NCI-H748 (cell line): ENCODE measurements at regions not wholly inside any gene's neighbourhood (a gene's known extent, or its start where the extent isn't known, plus 50 kb on each side); places are given as distances from the start of the nearest gene placed in this dataset.
"Not testable (repeated sequence)": the region's sequence is repeated elsewhere in the genome, so short reads cannot be mapped to it uniquely, and the experiment has no call there.

Experiments used
- DNase-seq: peaks from one replicate; lab custom pipeline; 2025; ENCODE audit not compliant: unreplicated experiment; lab: John Stamatoyannopoulos, UW

GRCh38 chr4:164188236-164188635, 565.7 kb upstream of the SMIM31 start:
- DNase-seq, result peak; percentile 43

- no peak for DNase-seq
Observed at GRCh38 chr4:164192844-164193243, 561.1 kb upstream of the SMIM31 start.

DNA sequence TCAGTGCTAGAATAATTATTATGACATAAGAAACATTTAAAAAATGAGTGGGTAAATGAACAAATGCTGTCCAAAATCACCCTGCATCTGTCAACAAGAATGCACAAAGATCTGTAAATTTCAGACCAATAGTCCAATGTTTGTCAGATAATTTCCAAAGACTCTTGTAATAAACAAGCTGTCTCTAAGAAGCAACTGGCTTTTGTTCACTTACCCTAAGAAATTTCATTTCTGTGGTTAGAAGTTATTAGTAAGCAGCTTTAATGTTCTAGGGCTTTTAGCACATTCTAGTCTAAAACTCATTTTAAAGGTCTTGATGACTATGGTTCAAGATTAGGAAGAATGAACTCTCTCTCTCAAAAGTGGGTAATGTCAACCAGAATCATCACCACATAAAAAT, 560.3 kb upstream of the SMIM31 start:
- no peak for DNase-seq

DNA sequence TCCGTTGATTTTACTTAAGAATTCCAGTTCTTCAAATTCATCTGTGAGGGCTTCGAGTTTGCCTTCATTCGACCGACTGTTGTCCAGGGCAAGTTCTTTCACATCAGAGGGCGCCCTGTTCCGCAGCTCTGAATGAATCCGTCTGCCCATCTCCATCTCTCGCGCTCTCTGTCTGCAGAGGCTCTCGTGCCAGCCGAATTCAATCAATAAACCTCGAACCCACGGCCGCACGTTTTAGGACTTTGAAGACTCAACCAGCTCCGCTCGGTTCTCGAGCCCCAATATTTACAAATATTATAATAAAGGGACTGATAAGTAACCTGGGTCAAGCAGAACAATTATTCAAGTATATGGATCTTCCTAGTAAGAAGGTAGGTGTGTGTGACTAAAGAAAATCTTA, 556.4 kb upstream of the SMIM31 start:
- DNase-seq, result no peak

- no peak for DNase-seq
Observed at GRCh38 chr4:164203476-164203875, 550.5 kb upstream of the SMIM31 start.

- no peak for DNase-seq
Observed at GRCh38 chr4:164204434-164204833, 549.5 kb upstream of the SMIM31 start.

DNA sequence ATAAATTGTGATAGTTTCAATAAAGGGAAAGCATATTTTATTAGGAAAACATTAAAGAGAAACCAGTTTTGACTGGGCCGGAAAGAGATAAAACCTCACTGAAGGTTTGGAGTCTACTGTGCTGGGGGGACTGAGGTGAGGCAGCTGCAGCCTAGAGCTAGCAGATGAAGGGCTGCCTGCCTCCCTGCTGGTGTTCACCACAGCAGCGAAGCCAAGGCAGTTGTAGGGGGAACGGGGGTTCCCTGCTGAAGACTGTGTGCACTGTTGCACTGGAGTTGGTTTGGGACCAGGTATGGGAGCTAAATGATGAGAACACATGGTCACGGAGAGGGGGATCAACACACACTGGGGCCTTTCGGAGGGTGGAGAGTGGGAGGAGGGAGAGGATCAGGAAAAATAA, 546.5 kb upstream of the SMIM31 start:
- no peak for DNase-seq

DNA sequence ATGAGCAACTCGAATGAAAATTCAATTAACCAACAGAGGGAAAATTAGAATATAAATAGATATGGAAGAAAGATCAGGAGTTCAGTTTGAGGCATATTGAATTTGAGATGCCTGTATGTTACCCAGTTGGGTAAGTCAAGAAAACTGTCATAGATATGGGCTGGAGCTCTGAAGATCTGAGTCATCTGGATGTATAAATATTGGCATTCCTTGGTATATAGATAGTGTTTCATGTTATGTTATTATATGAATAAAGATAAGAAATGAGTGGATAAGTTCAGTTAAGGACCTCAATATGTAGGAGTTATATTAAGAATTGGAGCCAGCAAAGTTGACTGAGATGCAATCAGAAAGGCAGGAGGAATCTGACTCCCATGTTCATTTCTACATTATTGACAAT, 543.6 kb upstream of the SMIM31 start:
- no peak for DNase-seq

- no peak for DNase-seq
Observed at GRCh38 chr4:164212134-164212533, 541.8 kb upstream of the SMIM31 start.

- DNase-seq, result no peak
Observed at GRCh38 chr4:164212714-164213113, 541.2 kb upstream of the SMIM31 start.

DNA sequence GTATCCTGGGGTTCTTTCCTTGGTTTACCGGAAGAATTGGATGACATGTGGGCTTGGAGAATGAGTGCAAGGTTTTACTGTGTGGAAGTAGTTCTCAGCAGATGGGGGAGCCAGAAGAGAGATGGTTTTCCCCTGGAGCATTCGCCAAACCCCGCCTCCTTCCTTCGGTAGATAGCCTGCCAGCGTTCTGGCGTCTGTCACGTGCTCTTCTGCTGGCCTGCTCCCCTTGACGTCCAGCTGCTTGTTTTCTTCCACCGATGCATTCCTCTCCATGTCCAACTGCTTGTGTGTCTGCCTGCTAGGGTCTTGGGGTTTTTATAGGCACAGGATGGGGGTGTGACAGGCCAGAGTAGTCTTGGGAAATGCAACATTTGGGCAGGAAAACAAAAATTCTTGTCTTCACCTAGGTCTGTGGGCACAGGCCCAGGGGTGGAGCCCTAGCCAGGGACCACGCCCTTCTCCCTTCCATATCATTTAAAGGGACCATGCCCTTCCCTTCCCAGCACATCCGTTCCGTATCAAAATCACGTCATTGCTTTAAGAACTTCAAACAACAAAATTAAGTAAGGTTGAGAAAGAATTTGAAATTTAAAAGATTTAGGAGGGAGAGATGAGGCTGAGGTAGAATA, 538.7 kb upstream of the SMIM31 start:
- peak; percentile 69 for DNase-seq

- DNase-seq, result no peak
Observed at GRCh38 chr4:164221631-164222030, 532.3 kb upstream of the SMIM31 start.

GRCh38 chr4:164224871-164225270, 529.1 kb upstream of the SMIM31 start:
- DNase-seq, result no peak

- no peak for DNase-seq
Observed at GRCh38 chr4:164229255-164229654, 524.7 kb upstream of the SMIM31 start.

- no peak for DNase-seq
Observed at GRCh38 chr4:164239433-164239832, 514.5 kb upstream of the SMIM31 start.

DNA sequence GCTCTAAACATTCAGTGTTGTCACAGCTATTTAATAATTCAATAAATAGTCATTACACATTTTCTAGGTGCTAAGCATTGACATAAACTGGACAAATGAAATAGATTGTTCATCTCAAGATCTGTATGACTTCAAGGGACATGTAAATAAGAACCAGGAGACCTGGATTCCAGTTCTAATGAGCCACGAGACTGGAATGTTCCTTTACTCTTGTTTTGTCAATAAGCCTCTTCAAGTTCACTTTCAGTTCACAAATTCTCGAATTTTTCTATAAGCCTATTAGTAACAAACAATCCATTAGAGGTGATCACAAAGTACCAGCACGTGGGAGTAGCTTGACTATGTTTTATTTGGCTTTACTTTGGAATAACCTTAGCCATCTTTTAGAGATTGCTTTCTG, 514.0 kb upstream of the SMIM31 start:
- no peak for DNase-seq

GRCh38 chr4:164251257-164251656, 502.7 kb upstream of the SMIM31 start:
- peak; percentile 16 for DNase-seq

DNA sequence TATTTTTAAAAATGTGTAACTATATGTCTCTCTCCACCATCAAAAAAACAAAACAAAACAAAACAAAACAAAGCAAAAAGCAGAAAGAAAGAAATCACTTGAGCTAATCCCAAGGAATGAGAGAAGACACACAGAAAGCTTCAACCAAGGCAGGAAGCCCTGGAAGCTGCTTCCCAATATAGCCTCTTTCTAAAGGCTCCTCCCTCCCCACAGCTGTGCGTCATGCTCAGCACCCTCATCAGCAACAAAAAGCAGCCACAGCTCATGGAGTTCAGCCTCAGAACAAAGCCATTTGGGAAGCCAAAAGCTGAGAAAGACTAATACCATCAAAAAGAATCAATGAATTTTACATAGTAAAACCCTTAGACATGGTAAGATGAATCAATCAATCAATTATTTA, 501.6 kb upstream of the SMIM31 start:
- peak; percentile 5 for DNase-seq

DNA sequence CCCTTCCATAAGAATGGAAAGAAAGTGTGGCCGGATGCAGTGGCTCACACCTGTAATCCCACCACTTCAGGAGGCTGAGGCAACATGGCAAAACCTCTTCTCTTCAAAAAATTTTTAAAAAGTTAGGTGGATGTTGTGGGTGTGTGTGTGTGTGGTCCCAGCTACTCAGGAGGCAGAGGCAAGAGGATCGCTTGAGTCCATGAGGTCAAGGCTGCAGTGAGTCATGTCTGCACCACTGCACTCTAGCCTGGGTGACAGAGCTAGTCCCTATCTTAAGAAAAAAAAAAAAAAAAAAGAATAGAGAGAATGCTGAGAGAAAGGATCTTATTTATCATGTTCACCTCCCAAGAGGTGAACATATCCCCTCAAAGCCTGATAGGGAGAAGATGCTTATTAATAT, 492.1 kb upstream of the SMIM31 start:
- no peak for DNase-seq

GRCh38 chr4:164262508-164262907, 491.4 kb upstream of the SMIM31 start:
- not testable (repeated sequence) for DNase-seq

GRCh38 chr4:164277414-164277813, 476.5 kb upstream of the SMIM31 start:
- DNase-seq, result not testable (repeated sequence)

DNA sequence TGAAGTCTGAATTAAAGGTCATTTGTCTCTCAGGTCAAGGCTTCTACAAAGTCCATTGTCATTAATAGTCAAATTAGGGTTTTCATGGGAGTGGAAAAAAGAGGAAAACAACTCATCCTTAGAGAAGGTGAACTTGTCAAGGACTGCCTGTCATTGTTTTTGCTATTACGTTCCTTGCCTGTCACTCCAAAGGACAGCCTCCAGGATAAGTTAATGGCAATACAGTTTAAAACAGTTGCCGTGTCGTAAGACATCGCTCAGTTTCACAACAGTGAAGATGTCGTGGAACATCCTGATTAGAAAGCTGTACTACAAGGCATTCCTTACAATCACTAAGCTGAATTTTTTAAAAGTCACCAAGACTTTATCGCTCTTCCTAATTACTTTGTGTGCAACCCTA, 466.8 kb upstream of the SMIM31 start:
- DNase-seq, result no peak

DNA sequence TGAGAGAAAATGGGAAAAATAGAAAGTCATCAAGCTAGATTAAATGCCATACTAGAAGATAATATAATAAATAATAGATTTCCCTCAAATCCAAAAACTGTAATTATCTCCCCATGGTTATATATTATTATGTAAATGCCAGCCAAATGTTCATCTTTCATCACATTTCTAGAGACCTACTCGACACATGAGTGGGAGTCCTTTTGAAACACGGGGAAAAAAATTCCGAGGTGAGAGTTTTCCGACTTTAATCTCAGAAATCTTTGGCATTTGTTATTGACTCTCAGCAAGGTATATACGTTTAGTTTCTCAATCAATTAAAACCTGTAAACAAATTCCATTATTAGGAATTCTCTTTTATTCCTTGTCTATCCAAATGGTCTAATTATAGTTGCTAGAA, 465.4 kb upstream of the SMIM31 start:
- DNase-seq, result no peak

- DNase-seq, result no peak
Observed at GRCh38 chr4:164293203-164293602, 460.7 kb upstream of the SMIM31 start.
